ENCODE measurements at regions not wholly inside any gene's neighbourhood (a gene's known extent, or its start where the extent isn't known, plus 50 kb on each side); places are given as distances from the start of the nearest gene placed in this dataset.
A peak's percentile ranks its signal among the peaks of the same experiment; 100 is the strongest.

GRCh38 chr11:113595810-113596594 lies 110.1 kb downstream of the TMPRSS5 start:
- TF ChIP-seq SPI1 (IDR thresholded peaks at IDR 0.05; ENCODE audit: borderline replicate concordance, low read depth) (no peak), CTCF (IDR thresholded peaks at IDR 0.05; ENCODE audit: insufficient read depth, low read length) (no peak), POLR2AphosphoS5 (IDR thresholded peaks at IDR 0.05; ENCODE audit: low read depth) (no peak), GABPA (IDR thresholded peaks at IDR 0.05; ENCODE audit: low read depth) (no peak), REST (IDR thresholded peaks at IDR 0.05; ENCODE audit: insufficient replicate concordance, low read depth) (no peak)
- Histone ChIP-seq H3K27ac (replicated peaks) (no peak overlapping the region), H3K4me3 (replicated peaks; ENCODE audit: insufficient read depth, low read length) (no peak overlapping the region), H3K27me3 (ENCODE audit: insufficient read depth, poor library complexity, severe bottlenecking) (no peaks in the 10 kb centered on the region)
- DNase-seq (ENCODE audit: low read depth in 1 of 2, low spot score in 1 of 2), result no peak

GRCh38 chr11:113593698-113594308 lies 112.3 kb downstream of the TMPRSS5 start:
- peak in 1 of 2 experiments; percentile 18 for DNase-seq (ENCODE audit: low read depth in 1 of 2, low spot score in 1 of 2)
- no peak overlapping the region for H3K27ac ChIP-seq (replicated peaks)
- TF ChIP-seq GABPA (IDR thresholded peaks at IDR 0.05; ENCODE audit: low read depth), result no peak
- TF ChIP-seq REST (IDR thresholded peaks at IDR 0.05; ENCODE audit: insufficient replicate concordance, low read depth), result no peak
- TF ChIP-seq SPI1 (IDR thresholded peaks at IDR 0.05; ENCODE audit: borderline replicate concordance, low read depth), result peak; percentile 22; the same call in 1 of the 2 replicates
- H3K4me3 ChIP-seq (replicated peaks; ENCODE audit: insufficient read depth, low read length), result no peak overlapping the region
- no peaks in the 10 kb centered on the region for H3K27me3 ChIP-seq (ENCODE audit: insufficient read depth, poor library complexity, severe bottlenecking)

GRCh38 chr11:113591117-113591516 lies 115.0 kb downstream of the TMPRSS5 start:
- H3K27ac ChIP-seq (replicated peaks), result no peak overlapping the region

More at GRCh38 chr11:113591117-113591516, 115.0 kb downstream of the TMPRSS5 start:
- DNase-seq (ENCODE audit: low read depth in 1 of 2, low spot score in 1 of 2), result no peak
- Histone ChIP-seq H3K27me3 (ENCODE audit: insufficient read depth, poor library complexity, severe bottlenecking) (no peaks in the 10 kb centered on the region), H3K4me3 (replicated peaks; ENCODE audit: insufficient read depth, low read length) (no peak overlapping the region)
- no peak for TF ChIP-seq CTCF (IDR thresholded peaks at IDR 0.05; ENCODE audit: insufficient read depth, low read length)
- no peak for TF ChIP-seq GABPA (IDR thresholded peaks at IDR 0.05; ENCODE audit: low read depth)
- TF ChIP-seq POLR2AphosphoS5 (IDR thresholded peaks at IDR 0.05; ENCODE audit: low read depth), result no peak
- TF ChIP-seq REST (IDR thresholded peaks at IDR 0.05; ENCODE audit: insufficient replicate concordance, low read depth), result no peak
- TF ChIP-seq SPI1 (IDR thresholded peaks at IDR 0.05; ENCODE audit: borderline replicate concordance, low read depth), result no peak

Data from HL-60 (cell line).